ENCODE measurements at regions not wholly inside any gene's neighbourhood (a gene's known extent, or its start where the extent isn't known, plus 50 kb on each side); places are given as distances from the start of the nearest gene placed in this dataset.
"Not testable (repeated sequence)": the region's sequence is repeated elsewhere in the genome, so short reads cannot be mapped to it uniquely, and the experiment has no call there.

- Histone ChIP-seq H3K4me3 (ENCODE audit: low read depth, low read length, poor library complexity, severe bottlenecking) (no peak overlapping the region), H3K9me2 (ENCODE audit: low read depth, low read length) (no peaks in the 10 kb centered on the region), H3K27ac (ENCODE audit: low read depth, low read length, poor library complexity, severe bottlenecking) (no peak overlapping the region), H2AFZ (ENCODE audit: low read length) (no peak overlapping the region), H3K36me3 (ENCODE audit: insufficient read depth, low read length) (no peaks in the 10 kb centered on the region), H3K27me3 (ENCODE audit: insufficient read depth, low read length) (no peaks in the 10 kb centered on the region), H3K4me1 (ENCODE audit: insufficient read depth, low read length, severe bottlenecking) (no peaks in the 10 kb centered on the region), H3K79me2 (ENCODE audit: insufficient read depth, low read length) (no peaks in the 10 kb centered on the region), H3F3A (ENCODE audit: insufficient read depth, low read length) (no peaks in the 10 kb centered on the region), H3K9ac (ENCODE audit: low read length) (no peak overlapping the region), H3K4me2 (ENCODE audit: low read length) (no peak overlapping the region), H4K20me1 (ENCODE audit: insufficient read depth, low read length) (no peaks in the 10 kb centered on the region), H3K9me3 (ENCODE audit: low read length) (no peaks in the 10 kb centered on the region)
- TF ChIP-seq EZH2 (IDR thresholded peaks at IDR 0.05; ENCODE audit: borderline replicate concordance, low read length), result no peak
- no peak for TF ChIP-seq CTCF (IDR thresholded peaks at IDR 0.05; ENCODE audit: low read length)
Observed at GRCh38 chr12:127832172-127832571, 434.8 kb upstream of the TMEM132C start.

- not testable (repeated sequence) for H3K4me2 ChIP-seq (ENCODE audit: low read length); H3K36me3 ChIP-seq (ENCODE audit: insufficient read depth, low read length); H3F3A ChIP-seq (ENCODE audit: insufficient read depth, low read length); H3K9me2 ChIP-seq (ENCODE audit: low read depth, low read length); H3K27me3 ChIP-seq (ENCODE audit: insufficient read depth, low read length); H3K79me2 ChIP-seq (ENCODE audit: insufficient read depth, low read length); H2AFZ ChIP-seq (ENCODE audit: low read length); H4K20me1 ChIP-seq (ENCODE audit: insufficient read depth, low read length); H3K27ac ChIP-seq (ENCODE audit: low read depth, low read length, poor library complexity, severe bottlenecking); H3K9ac ChIP-seq (ENCODE audit: low read length); H3K4me3 ChIP-seq (ENCODE audit: low read depth, low read length, poor library complexity, severe bottlenecking); H3K4me1 ChIP-seq (ENCODE audit: insufficient read depth, low read length, severe bottlenecking); H3K9me3 ChIP-seq (ENCODE audit: low read length)
Observed at GRCh38 chr12:127836802-127837201, 430.2 kb upstream of the TMEM132C start.

GRCh38 chr12:127857661-127858060, 409.3 kb upstream of the TMEM132C start:
- TF ChIP-seq CTCF (IDR thresholded peaks at IDR 0.05; ENCODE audit: low read length), result no peak
- TF ChIP-seq EZH2 (IDR thresholded peaks at IDR 0.05; ENCODE audit: borderline replicate concordance, low read length), result no peak
- no peak overlapping the region for H3K4me2 ChIP-seq (ENCODE audit: low read length)

GRCh38 chr12:127860536-127860935, 406.4 kb upstream of the TMEM132C start:
- H3K9me3 ChIP-seq (ENCODE audit: low read length), result no peaks in the 10 kb centered on the region
- H3K27me3 ChIP-seq (ENCODE audit: insufficient read depth, low read length), result no peaks in the 10 kb centered on the region
- no peak overlapping the region for H3K4me2 ChIP-seq (ENCODE audit: low read length)
- H3K27ac ChIP-seq (ENCODE audit: low read depth, low read length, poor library complexity, severe bottlenecking), result no peak overlapping the region
- H3K4me3 ChIP-seq (ENCODE audit: low read depth, low read length, poor library complexity, severe bottlenecking), result no peak overlapping the region
- TF ChIP-seq CTCF (IDR thresholded peaks at IDR 0.05; ENCODE audit: low read length), result no peak
- no peak for TF ChIP-seq EZH2 (IDR thresholded peaks at IDR 0.05; ENCODE audit: borderline replicate concordance, low read length)
- H3K9ac ChIP-seq (ENCODE audit: low read length), result no peak overlapping the region
- no peaks in the 10 kb centered on the region for H3F3A ChIP-seq (ENCODE audit: insufficient read depth, low read length)
- no peaks in the 10 kb centered on the region for H3K79me2 ChIP-seq (ENCODE audit: insufficient read depth, low read length)
- H3K9me2 ChIP-seq (ENCODE audit: low read depth, low read length), result no peaks in the 10 kb centered on the region
- no peak overlapping the region for H2AFZ ChIP-seq (ENCODE audit: low read length)
- H3K36me3 ChIP-seq (ENCODE audit: insufficient read depth, low read length), result no peaks in the 10 kb centered on the region
- H4K20me1 ChIP-seq (ENCODE audit: insufficient read depth, low read length), result no peaks in the 10 kb centered on the region
- no peaks in the 10 kb centered on the region for H3K4me1 ChIP-seq (ENCODE audit: insufficient read depth, low read length, severe bottlenecking)

More at GRCh38 chr12:127857661-127858060, 409.3 kb upstream of the TMEM132C start:
- Histone ChIP-seq H3K27me3 (ENCODE audit: insufficient read depth, low read length) (no peaks in the 10 kb centered on the region), H3K4me3 (ENCODE audit: low read depth, low read length, poor library complexity, severe bottlenecking) (no peak overlapping the region), H3F3A (ENCODE audit: insufficient read depth, low read length) (no peaks in the 10 kb centered on the region), H3K9me2 (ENCODE audit: low read depth, low read length) (no peaks in the 10 kb centered on the region), H3K79me2 (ENCODE audit: insufficient read depth, low read length) (no peaks in the 10 kb centered on the region), H3K27ac (ENCODE audit: low read depth, low read length, poor library complexity, severe bottlenecking) (no peak overlapping the region), H3K9ac (ENCODE audit: low read length) (no peak overlapping the region), H2AFZ (ENCODE audit: low read length) (no peak overlapping the region), H3K36me3 (ENCODE audit: insufficient read depth, low read length) (no peaks in the 10 kb centered on the region), H3K4me1 (ENCODE audit: insufficient read depth, low read length, severe bottlenecking) (no peaks in the 10 kb centered on the region), H4K20me1 (ENCODE audit: insufficient read depth, low read length) (no peaks in the 10 kb centered on the region), H3K9me3 (ENCODE audit: low read length) (no peaks in the 10 kb centered on the region)
